GM23338 (cell line): ENCODE measurements at regions not wholly inside any gene's neighbourhood (a gene's known extent, or its start where the extent isn't known, plus 50 kb on each side); places are given as distances from the start of the nearest gene placed in this dataset.

Source experiments
- CREB1 ChIP-seq: fragments of 250-450 bp; sonication (Bioruptor Pico); IDR thresholded peaks from 2 replicates; pipeline ENCODE4 v1.5.0; 2020; ENCODE audit warnings: low read depth, mild to moderate bottlenecking, moderate library complexity
- EZH2 ChIP-seq: fragments of 200-600 bp; sonication (generic); IDR thresholded peaks from one replicate; pipeline ENCODE4 v1.8.0; 2017; ENCODE audit warnings: antibody characterized with exemption, mild to moderate bottlenecking, low read depth; ENCODE audit not compliant: unreplicated experiment
- TF ChIP-seq, protein P1 (sequence below), 2 experiments: fragments of 200-600 bp in 1 of 2; sonication (generic) in 1 of 2; conservative IDR thresholded peaks; 2 replicates each; pipeline versions ENCODE4 v1.5.1 to v1.6.1; 2016 to 2017; ENCODE audit warnings: antibody characterized with exemption in 2 of 2, low read depth in 2 of 2, mild to moderate bottlenecking in 2 of 2, moderate library complexity in 1 of 2

- TF ChIP-seq, protein P1, sequence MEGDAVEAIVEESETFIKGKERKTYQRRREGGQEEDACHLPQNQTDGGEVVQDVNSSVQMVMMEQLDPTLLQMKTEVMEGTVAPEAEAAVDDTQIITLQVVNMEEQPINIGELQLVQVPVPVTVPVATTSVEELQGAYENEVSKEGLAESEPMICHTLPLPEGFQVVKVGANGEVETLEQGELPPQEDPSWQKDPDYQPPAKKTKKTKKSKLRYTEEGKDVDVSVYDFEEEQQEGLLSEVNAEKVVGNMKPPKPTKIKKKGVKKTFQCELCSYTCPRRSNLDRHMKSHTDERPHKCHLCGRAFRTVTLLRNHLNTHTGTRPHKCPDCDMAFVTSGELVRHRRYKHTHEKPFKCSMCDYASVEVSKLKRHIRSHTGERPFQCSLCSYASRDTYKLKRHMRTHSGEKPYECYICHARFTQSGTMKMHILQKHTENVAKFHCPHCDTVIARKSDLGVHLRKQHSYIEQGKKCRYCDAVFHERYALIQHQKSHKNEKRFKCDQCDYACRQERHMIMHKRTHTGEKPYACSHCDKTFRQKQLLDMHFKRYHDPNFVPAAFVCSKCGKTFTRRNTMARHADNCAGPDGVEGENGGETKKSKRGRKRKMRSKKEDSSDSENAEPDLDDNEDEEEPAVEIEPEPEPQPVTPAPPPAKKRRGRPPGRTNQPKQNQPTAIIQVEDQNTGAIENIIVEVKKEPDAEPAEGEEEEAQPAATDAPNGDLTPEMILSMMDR (conservative IDR thresholded peaks at IDR 0.05; ENCODE audit: low read depth in 2 of 2), result no peak
- no peak for TF ChIP-seq EZH2
- TF ChIP-seq CREB1 (CRISPR knock-in tag), result no peak
These were observed 282.2 kb downstream of the MREG start for GRCh38 chr2:215731108-215731658.
